H1 (cell line): ENCODE measurements at regions not wholly inside any gene's neighbourhood (a gene's known extent, or its start where the extent isn't known, plus 50 kb on each side); places are given as distances from the start of the nearest gene placed in this dataset.

Experiments
- SIRT6 ChIP-seq: IDR thresholded peaks from one replicate; pipeline ENCODE4 v1.7.1; 2012; ENCODE audit warnings: low read length, inconsistent platforms
- TAF7 ChIP-seq: optimal IDR thresholded peaks from 2 replicates; pipeline ENCODE3; 2011; ENCODE audit warnings: low read depth, mild to moderate bottlenecking, inconsistent platforms, low read length, moderate library complexity, borderline replicate concordance

DNA sequence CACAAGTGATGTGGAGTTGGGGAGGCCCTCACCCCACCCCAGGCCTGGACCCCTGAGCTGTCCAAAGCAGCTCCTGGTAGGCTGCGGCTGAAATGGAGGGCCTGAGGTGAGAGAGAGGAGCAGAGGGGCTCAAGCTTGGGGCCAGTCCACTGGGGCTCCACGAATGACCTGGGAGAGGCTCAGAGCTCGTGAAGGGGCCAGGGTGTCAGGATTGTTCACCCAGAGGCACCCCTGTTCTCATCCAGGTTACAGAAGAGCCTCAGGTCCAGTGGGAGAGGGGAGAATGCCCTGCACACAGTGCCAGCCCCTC lies 102.2 kb upstream of the RET start (continued):
- TF ChIP-seq SIRT6 (no peak), TAF7 (no peak)
